Endodermal cell (in vitro differentiated cells): ENCODE measurements at regions not wholly inside any gene's neighbourhood (a gene's known extent, or its start where the extent isn't known, plus 50 kb on each side); places are given as distances from the start of the nearest gene placed in this dataset.

Experiments used
- DNase-seq: peaks from one replicate; pipeline ENCODE4 v3.0.0-alpha.2; 2017
- H3K27ac ChIP-seq: 2 replicates; pipeline ENCODE4 v1.5.1; 2013; ENCODE audit warnings: mild to moderate bottlenecking, low read depth, low read length, moderate library complexity
- H3K27me3 ChIP-seq: 2 replicates; pipeline ENCODE4 v1.6.1; 2013; ENCODE audit warnings: mild to moderate bottlenecking, low read length, moderate library complexity; ENCODE audit not compliant: insufficient read depth, control insufficient read depth, poor library complexity, severe bottlenecking
- H3K36me3 ChIP-seq: 2 replicates; pipeline ENCODE4 v1.7.0; 2013; ENCODE audit warnings: mild to moderate bottlenecking, low read length, moderate library complexity; ENCODE audit not compliant: control insufficient read depth, insufficient read depth
- H3K4me1 ChIP-seq: one replicate; pipeline ENCODE4 v1.7.0; 2013; ENCODE audit warnings: low read length; ENCODE audit not compliant: control insufficient read depth, insufficient read depth
- H3K4me3 ChIP-seq: 2 replicates; pipeline ENCODE4 v1.5.1; 2013; ENCODE audit warnings: mild to moderate bottlenecking, low read length, moderate library complexity
- H3K9ac ChIP-seq: 2 replicates; pipeline ENCODE4 v1.6.1; 2013; ENCODE audit warnings: mild to moderate bottlenecking, low read length, moderate library complexity; ENCODE audit not compliant: poor library complexity, severe bottlenecking; ENCODE audit errors: extremely low read depth
- H3K9me3 ChIP-seq: 2 replicates; pipeline ENCODE4 v1.6.1; 2013; ENCODE audit warnings: mild to moderate bottlenecking, low read length, moderate library complexity; ENCODE audit not compliant: control insufficient read depth
- H3K27ac Mint-ChIP-seq: 2 replicates; pipeline ENCODE4 v1.8.0; 2020; ENCODE audit warnings: mixed read lengths
- H3K27me3 Mint-ChIP-seq: 2 replicates; pipeline ENCODE4 v1.8.0; 2021; ENCODE audit warnings: mild to moderate bottlenecking, mixed read lengths; ENCODE audit not compliant: insufficient read depth
- H3K36me3 Mint-ChIP-seq: 2 replicates; pipeline ENCODE4 v1.8.0; 2020; ENCODE audit warnings: low read depth, mixed read lengths
- H3K4me1 Mint-ChIP-seq: 2 replicates; pipeline ENCODE4 v1.8.0; 2020; ENCODE audit warnings: mixed read lengths
- H3K4me3 Mint-ChIP-seq: 2 replicates; pipeline ENCODE4 v1.8.0; 2020; ENCODE audit warnings: mild to moderate bottlenecking, moderate library complexity, mixed read lengths
- H3K9me3 Mint-ChIP-seq: 2 replicates; pipeline ENCODE4 v1.8.0; 2020; ENCODE audit warnings: mild to moderate bottlenecking, mixed read lengths
- CTCF ChIP-seq: fragments of 200-600 bp; sonication (generic); conservative IDR thresholded peaks from 2 replicates; pipeline ENCODE4 v1.5.0; 2021; ENCODE audit warnings: antibody characterized with exemption, mild to moderate bottlenecking
- WGBS, 2 experiments: methylation state at CpG; one replicate each; pipeline versions ENCODE4 v1.1.5 to v1.1.7; 2013; ENCODE audit warnings: missing lambda C conversion rate in 2 of 2, mixed read lengths in 1 of 2; ENCODE audit not compliant: insufficient coverage in 1 of 2, insufficient read length in 1 of 2; 5-methylcytosine and 5-hydroxymethylcytosine counted together

- Mint-ChIP-seq H3K4me1 (peaks cover 2% of the 10 kb centered on the region), H3K4me3 (no peak overlapping the region), H3K36me3 (no peaks in the 10 kb centered on the region), H3K9me3 (no peaks in the 10 kb centered on the region), H3K27me3 (no peaks in the 10 kb centered on the region), H3K27ac (no peak overlapping the region)
- H3K9ac ChIP-seq, result no peak overlapping the region
- H3K4me1 ChIP-seq, result no peaks in the 10 kb centered on the region
- peak; percentile 49 for TF ChIP-seq CTCF
- no peaks in the 10 kb centered on the region for H3K9me3 ChIP-seq
- H3K4me3 ChIP-seq, result no peak overlapping the region
- peak; percentile 50 for DNase-seq
- WGBS, 2 experiments, result 93 to 100% methylated on average over 1 to 3 of the region's 3 CpGs
- no peaks in the 10 kb centered on the region for H3K36me3 ChIP-seq
- H3K27me3 ChIP-seq, result no peaks in the 10 kb centered on the region
- no peak overlapping the region for H3K27ac ChIP-seq
These were observed 93.5 kb upstream of the ZNF804B start for GRCh38 chr7:88665892-88666514.

- Mint-ChIP-seq H3K27ac (peak overlapping the region; percentile 9), H3K9me3 (no peaks in the 10 kb centered on the region), H3K27me3 (no peaks in the 10 kb centered on the region), H3K36me3 (no peaks in the 10 kb centered on the region), H3K4me3 (no peak overlapping the region), H3K4me1 (peaks cover 2% of the 10 kb centered on the region)
- H3K9ac ChIP-seq, result no peak overlapping the region
- H3K27me3 ChIP-seq, result no peaks in the 10 kb centered on the region
- H3K4me3 ChIP-seq, result no peak overlapping the region
- WGBS, 2 experiments, result 89% methylated on average over 1 of the region's 1 CpG; no CpG with 5 or more reads in 1 of the 2 experiments
- H3K4me1 ChIP-seq, result no peaks in the 10 kb centered on the region
- peak; percentile 78 for DNase-seq
- no peak overlapping the region for H3K27ac ChIP-seq
- no peak for TF ChIP-seq CTCF
- H3K36me3 ChIP-seq, result no peaks in the 10 kb centered on the region
- no peaks in the 10 kb centered on the region for H3K9me3 ChIP-seq
These were observed 94.8 kb upstream of the ZNF804B start for GRCh38 chr7:88664630-88665233.

GRCh38 chr7:88661921-88662320 lies 97.6 kb upstream of the ZNF804B start:
- no peaks in the 10 kb centered on the region for H3K36me3 Mint-ChIP-seq
- no peaks in the 10 kb centered on the region for H3K9me3 ChIP-seq
- H3K27me3 ChIP-seq, result no peaks in the 10 kb centered on the region
- no peak overlapping the region for H3K27ac ChIP-seq
- no peak overlapping the region for H3K9ac ChIP-seq
- H3K36me3 ChIP-seq, result no peaks in the 10 kb centered on the region
- H3K9me3 Mint-ChIP-seq, result no peaks in the 10 kb centered on the region
- no peak overlapping the region for H3K4me3 ChIP-seq
- 87 to 100% methylated on average over 1 to 3 of the region's 3 CpGs for WGBS, 2 experiments
- peaks cover 2% of the 10 kb centered on the region for H3K4me1 Mint-ChIP-seq
- H3K27ac Mint-ChIP-seq, result no peak overlapping the region
- DNase-seq, result no peak
- no peak overlapping the region for H3K4me3 Mint-ChIP-seq
- H3K27me3 Mint-ChIP-seq, result no peaks in the 10 kb centered on the region
- H3K4me1 ChIP-seq, result no peaks in the 10 kb centered on the region
- TF ChIP-seq CTCF, result no peak
